ENCODE measurements at regions not wholly inside any gene's neighbourhood (a gene's known extent, or its start where the extent isn't known, plus 50 kb on each side); places are given as distances from the start of the nearest gene placed in this dataset.

DNA sequence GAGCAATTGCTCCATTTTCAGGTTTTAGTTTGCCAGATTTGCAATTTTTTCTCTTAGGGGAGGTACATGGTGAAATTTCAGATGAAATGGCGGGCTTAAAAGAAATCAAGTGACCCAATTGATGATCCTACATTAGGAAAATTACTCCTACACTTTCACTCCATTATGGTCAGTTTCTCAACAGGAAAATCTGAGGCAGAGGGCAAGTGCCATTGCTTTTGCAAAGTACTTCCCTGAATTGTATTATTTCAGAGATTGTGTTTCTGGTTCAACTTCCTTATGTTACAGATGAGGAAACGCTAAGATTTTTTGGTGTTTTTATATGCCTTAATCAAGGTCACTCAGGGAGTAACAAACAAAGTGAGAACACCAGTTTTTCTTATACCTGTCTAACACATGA, 302.2 kb downstream of the ARAP2 start:
- no peaks in the 10 kb centered on the region for H3K9me3 ChIP-seq (ENCODE audit: control insufficient read depth in 2 of 3, insufficient read depth in 1 of 3, low read length in 3 of 3)
- H3K27ac ChIP-seq (ENCODE audit: low read depth in 2 of 2, low read length in 2 of 2), result no peak overlapping the region
- FAIRE-seq (no peak), DNase-seq (no peak)
- H3K4me1 ChIP-seq (ENCODE audit: control insufficient read depth in 2 of 3, insufficient read depth in 2 of 3, low read depth in 1 of 3, low read length in 3 of 3), result no peaks in the 10 kb centered on the region
- TF ChIP-seq, protein P1, sequence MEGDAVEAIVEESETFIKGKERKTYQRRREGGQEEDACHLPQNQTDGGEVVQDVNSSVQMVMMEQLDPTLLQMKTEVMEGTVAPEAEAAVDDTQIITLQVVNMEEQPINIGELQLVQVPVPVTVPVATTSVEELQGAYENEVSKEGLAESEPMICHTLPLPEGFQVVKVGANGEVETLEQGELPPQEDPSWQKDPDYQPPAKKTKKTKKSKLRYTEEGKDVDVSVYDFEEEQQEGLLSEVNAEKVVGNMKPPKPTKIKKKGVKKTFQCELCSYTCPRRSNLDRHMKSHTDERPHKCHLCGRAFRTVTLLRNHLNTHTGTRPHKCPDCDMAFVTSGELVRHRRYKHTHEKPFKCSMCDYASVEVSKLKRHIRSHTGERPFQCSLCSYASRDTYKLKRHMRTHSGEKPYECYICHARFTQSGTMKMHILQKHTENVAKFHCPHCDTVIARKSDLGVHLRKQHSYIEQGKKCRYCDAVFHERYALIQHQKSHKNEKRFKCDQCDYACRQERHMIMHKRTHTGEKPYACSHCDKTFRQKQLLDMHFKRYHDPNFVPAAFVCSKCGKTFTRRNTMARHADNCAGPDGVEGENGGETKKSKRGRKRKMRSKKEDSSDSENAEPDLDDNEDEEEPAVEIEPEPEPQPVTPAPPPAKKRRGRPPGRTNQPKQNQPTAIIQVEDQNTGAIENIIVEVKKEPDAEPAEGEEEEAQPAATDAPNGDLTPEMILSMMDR (IDR thresholded peaks at IDR 0.05; ENCODE audit: borderline replicate concordance, extremely low read depth, insufficient read depth), result no peak
- intact Hi-C loops (cut with DNase I), result no loop called here
- H3K9ac ChIP-seq (ENCODE audit: low read length in 3 of 3), result no peak overlapping the region
- no peak overlapping the region for H3K4me3 ChIP-seq (ENCODE audit: low read length in 3 of 3)
- H3K27me3 ChIP-seq (ENCODE audit: control insufficient read depth, insufficient read depth, low read length), result no peaks in the 10 kb centered on the region
- H3K36me3 ChIP-seq (ENCODE audit: control insufficient read depth in 2 of 3, insufficient read depth in 3 of 3, low read length in 3 of 3), result no peaks in the 10 kb centered on the region

DNA sequence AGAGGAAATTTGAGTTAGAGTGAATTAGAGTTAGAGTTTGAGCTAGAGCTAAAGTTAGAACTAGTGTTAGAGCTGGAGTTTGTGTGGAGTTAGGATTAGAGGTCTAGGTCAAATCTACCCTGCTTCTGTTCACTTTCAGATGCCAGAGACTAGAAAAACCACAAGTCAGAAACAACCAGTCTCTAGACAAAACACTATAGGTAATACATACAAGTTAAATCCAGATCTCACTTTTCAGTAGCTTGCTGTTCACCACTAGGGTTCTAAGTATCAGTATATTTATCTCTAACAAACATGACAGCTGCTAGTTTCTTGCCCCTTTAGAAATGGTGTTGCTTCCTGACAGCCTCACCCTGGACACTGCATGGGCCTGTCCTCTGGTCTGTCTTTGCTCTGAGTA, 300.7 kb downstream of the ARAP2 start:
- intact Hi-C loops (cut with DNase I), result no loop called here
- DNase-seq (no peak), FAIRE-seq (no peak)
- H3K27me3 ChIP-seq (ENCODE audit: control insufficient read depth, insufficient read depth, low read length), result no peaks in the 10 kb centered on the region
- H3K9me3 ChIP-seq (ENCODE audit: control insufficient read depth in 2 of 3, insufficient read depth in 1 of 3, low read length in 3 of 3), result no peaks in the 10 kb centered on the region
- TF ChIP-seq, protein P1 (IDR thresholded peaks at IDR 0.05; ENCODE audit: borderline replicate concordance, extremely low read depth, insufficient read depth), result no peak
- H3K9ac ChIP-seq (ENCODE audit: low read length in 3 of 3), result no peak overlapping the region
- no peak overlapping the region for H3K27ac ChIP-seq (ENCODE audit: low read depth in 2 of 2, low read length in 2 of 2)
- no peak overlapping the region for H3K4me3 ChIP-seq (ENCODE audit: low read length in 3 of 3)
- no peaks in the 10 kb centered on the region for H3K36me3 ChIP-seq (ENCODE audit: control insufficient read depth in 2 of 3, insufficient read depth in 3 of 3, low read length in 3 of 3)
- no peaks in the 10 kb centered on the region for H3K4me1 ChIP-seq (ENCODE audit: control insufficient read depth in 2 of 3, insufficient read depth in 2 of 3, low read depth in 1 of 3, low read length in 3 of 3)

DNA sequence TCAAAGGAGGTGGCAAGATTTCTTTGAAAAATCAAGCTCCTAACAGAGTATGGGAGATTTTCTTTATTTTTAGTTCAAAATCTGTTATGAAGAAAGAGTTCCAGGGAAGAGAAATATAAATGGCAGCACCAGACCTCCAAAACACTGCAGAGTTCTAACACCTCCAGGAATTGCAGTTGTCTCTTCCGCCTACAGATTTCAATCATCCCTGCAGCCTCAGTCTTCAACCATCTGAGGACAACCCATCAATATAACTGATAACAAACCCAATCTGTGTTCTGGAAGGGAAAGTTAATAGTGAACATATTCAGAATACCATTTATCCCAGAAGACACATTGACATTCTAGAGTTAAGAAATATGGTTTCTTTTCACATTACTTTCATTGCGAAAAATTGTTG, 296.1 kb downstream of the ARAP2 start:
- no peak overlapping the region for H3K9ac ChIP-seq (ENCODE audit: low read length in 3 of 3)
- H3K4me1 ChIP-seq (ENCODE audit: control insufficient read depth in 2 of 3, insufficient read depth in 2 of 3, low read depth in 1 of 3, low read length in 3 of 3), result no peaks in the 10 kb centered on the region
- peaks cover 0 to 3% (median 0%) of the 10 kb centered on the region in 3 donors for H3K9me3 ChIP-seq (ENCODE audit: control insufficient read depth in 2 of 3, insufficient read depth in 1 of 3, low read length in 3 of 3)
- no peaks in the 10 kb centered on the region for H3K36me3 ChIP-seq (ENCODE audit: control insufficient read depth in 2 of 3, insufficient read depth in 3 of 3, low read length in 3 of 3)
- intact Hi-C loops (cut with DNase I), result no loop called here
- H3K27me3 ChIP-seq (ENCODE audit: control insufficient read depth, insufficient read depth, low read length), result no peaks in the 10 kb centered on the region
- H3K4me3 ChIP-seq (ENCODE audit: low read length in 3 of 3), result no peak overlapping the region
- TF ChIP-seq, protein P1 (IDR thresholded peaks at IDR 0.05; ENCODE audit: borderline replicate concordance, extremely low read depth, insufficient read depth), result no peak
- no peak for FAIRE-seq
- no peak overlapping the region for H3K27ac ChIP-seq (ENCODE audit: low read depth in 2 of 2, low read length in 2 of 2)
- DNase-seq, result no peak

DNA sequence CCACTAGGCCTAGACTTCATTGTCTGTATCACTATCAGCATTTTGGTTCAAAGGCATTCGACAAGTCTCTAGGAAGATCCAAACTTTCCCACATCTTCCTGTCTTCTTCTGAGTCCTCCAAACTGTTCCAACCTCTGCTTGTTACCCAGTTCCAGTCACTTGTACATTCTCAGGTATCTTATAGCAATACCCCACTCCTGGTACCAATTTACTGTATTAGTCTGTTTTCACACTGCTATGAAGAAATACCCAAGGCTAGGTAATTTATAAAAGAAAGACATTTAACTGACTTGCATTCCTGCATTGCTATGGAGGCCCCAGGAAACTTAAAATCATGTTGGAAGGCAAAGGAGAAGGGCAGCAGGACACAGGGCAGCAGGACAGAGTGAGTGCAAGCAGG, 293.9 kb downstream of the ARAP2 start:
- no peaks in the 10 kb centered on the region for H3K4me1 ChIP-seq (ENCODE audit: control insufficient read depth in 2 of 3, insufficient read depth in 2 of 3, low read depth in 1 of 3, low read length in 3 of 3)
- no peak overlapping the region for H3K9ac ChIP-seq (ENCODE audit: low read length in 3 of 3)
- TF ChIP-seq, protein P1 (IDR thresholded peaks at IDR 0.05; ENCODE audit: borderline replicate concordance, extremely low read depth, insufficient read depth), result no peak
- FAIRE-seq (no peak), DNase-seq (no peak)
- no peaks in the 10 kb centered on the region for H3K27me3 ChIP-seq (ENCODE audit: control insufficient read depth, insufficient read depth, low read length)
- no peaks in the 10 kb centered on the region for H3K36me3 ChIP-seq (ENCODE audit: control insufficient read depth in 2 of 3, insufficient read depth in 3 of 3, low read length in 3 of 3)
- no peak overlapping the region for H3K4me3 ChIP-seq (ENCODE audit: low read length in 3 of 3)
- no peak overlapping the region for H3K27ac ChIP-seq (ENCODE audit: low read depth in 2 of 2, low read length in 2 of 2)
- intact Hi-C loops (cut with DNase I), result no loop called here
- peaks cover 0 to 3% (median 0%) of the 10 kb centered on the region in 3 donors for H3K9me3 ChIP-seq (ENCODE audit: control insufficient read depth in 2 of 3, insufficient read depth in 1 of 3, low read length in 3 of 3)

Data from kidney (tissue), 13 donors.